Astrocyte of the cerebellum (primary cell): ENCODE measurements at regions not wholly inside any gene's neighbourhood (a gene's known extent, or its start where the extent isn't known, plus 50 kb on each side); places are given as distances from the start of the nearest gene placed in this dataset.

Source experiments
- DNase-seq: peaks from one replicate; pipeline ENCODE4 v3.0.0-alpha.2; 2011; ENCODE audit warnings: low read depth
- H3K4me3 ChIP-seq: 2 replicates; pipeline ENCODE4 v1.5.1; 2011; ENCODE audit warnings: mild to moderate bottlenecking, low read depth, low read length, moderate library complexity
- in situ Hi-C: cut with HindIII; loops from 2 replicates; pipeline ENCODE4 v1.10.0; 2017; ENCODE audit warnings: low sequenced_read_pairs
- TF ChIP-seq, protein P1 (sequence below): IDR thresholded peaks from 2 replicates; pipeline ENCODE4 v1.5.1; 2012; ENCODE audit warnings: low read length, low read depth, moderate library complexity, mild to moderate bottlenecking; ENCODE audit errors: missing control alignments

DNA sequence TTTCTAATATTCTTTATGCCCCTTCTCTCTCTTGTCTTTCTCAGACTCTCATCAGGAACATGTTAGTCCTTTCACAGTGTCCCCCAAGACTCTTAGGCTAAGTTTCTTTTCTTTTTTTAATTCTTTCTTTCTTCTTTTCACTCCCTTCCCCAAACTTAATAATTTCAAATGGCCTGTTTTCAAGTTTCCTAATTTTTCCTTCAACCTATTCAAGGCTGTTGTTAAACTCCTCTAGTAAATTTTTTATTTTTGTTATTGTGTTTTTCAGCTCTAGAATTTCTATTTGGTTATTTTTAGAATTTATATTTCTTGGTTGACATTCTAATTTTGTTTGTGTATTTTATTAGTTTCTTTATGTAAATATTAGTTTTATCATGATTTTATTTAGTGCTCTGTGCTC, 236.6 kb upstream of the GYPC start:
- H3K4me3 ChIP-seq: no peak overlapping the region
- no peak for DNase-seq
- in situ Hi-C loops: no loop called here
- TF ChIP-seq, protein P1, sequence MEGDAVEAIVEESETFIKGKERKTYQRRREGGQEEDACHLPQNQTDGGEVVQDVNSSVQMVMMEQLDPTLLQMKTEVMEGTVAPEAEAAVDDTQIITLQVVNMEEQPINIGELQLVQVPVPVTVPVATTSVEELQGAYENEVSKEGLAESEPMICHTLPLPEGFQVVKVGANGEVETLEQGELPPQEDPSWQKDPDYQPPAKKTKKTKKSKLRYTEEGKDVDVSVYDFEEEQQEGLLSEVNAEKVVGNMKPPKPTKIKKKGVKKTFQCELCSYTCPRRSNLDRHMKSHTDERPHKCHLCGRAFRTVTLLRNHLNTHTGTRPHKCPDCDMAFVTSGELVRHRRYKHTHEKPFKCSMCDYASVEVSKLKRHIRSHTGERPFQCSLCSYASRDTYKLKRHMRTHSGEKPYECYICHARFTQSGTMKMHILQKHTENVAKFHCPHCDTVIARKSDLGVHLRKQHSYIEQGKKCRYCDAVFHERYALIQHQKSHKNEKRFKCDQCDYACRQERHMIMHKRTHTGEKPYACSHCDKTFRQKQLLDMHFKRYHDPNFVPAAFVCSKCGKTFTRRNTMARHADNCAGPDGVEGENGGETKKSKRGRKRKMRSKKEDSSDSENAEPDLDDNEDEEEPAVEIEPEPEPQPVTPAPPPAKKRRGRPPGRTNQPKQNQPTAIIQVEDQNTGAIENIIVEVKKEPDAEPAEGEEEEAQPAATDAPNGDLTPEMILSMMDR: no peak

DNA sequence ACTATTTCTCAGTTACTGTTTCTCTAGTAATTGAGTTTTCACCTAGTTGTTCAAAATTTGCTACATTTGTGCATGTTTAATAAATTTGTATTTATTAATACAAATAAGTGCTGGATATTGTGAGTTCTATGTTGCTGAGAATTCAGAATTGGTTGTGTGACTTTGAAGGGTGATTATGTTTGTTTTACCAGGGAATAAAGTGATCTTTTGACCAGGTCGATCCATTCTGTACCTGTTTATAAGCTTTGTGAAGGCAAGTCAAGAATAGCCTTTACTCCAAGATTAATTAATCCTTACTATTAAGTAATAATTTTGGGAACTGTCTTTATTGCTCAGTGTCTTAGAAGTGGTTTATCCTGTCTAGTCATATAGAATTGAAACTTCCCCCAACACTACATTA, 230.0 kb upstream of the GYPC start:
- TF ChIP-seq, protein P1: no peak
- no peak overlapping the region for H3K4me3 ChIP-seq
- in situ Hi-C loops: no loop called here
- DNase-seq: no peak

DNA sequence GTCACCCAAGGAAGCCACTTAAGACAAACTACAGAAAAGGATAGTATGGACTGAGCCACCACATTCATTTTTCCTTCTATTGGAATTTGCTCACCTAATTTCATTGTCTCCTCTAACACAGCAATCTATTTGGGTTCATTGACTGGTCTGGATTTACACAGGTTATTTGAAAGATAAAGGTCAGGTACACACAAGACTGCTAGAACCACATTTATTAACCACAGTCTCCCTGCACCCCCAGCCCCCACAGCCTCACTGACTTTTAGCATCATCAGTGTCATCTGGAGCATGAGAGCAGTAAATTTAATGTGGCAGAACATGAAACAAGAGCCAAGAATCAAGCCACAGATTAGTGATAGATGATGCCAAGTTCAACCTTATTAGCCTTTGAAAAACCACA, 226.9 kb upstream of the GYPC start:
- DNase-seq: no peak
- TF ChIP-seq, protein P1: no peak
- in situ Hi-C loops: no loop called here
- no peak overlapping the region for H3K4me3 ChIP-seq

DNA sequence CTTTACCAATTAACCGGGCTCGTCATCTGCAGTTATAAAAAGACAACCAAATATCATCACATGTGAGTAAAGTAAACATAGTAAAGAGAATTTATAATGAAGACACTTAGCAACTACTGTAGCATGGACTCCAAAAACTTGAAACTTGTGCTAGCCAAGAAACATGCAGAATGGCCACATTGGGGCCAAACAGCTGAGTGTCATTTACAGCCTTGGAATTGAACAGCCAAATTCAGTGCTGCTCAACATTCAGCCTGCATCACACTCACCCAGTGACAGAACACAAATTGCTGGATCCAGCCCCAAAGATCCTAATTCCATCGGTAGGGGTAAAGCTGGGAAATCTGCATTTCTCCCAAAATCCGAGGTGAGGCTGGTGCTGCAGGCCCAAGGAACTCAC, 224.8 kb upstream of the GYPC start:
- TF ChIP-seq, protein P1: no peak
- no peak for DNase-seq
- in situ Hi-C loops: no loop called here
- no peak overlapping the region for H3K4me3 ChIP-seq

DNA sequence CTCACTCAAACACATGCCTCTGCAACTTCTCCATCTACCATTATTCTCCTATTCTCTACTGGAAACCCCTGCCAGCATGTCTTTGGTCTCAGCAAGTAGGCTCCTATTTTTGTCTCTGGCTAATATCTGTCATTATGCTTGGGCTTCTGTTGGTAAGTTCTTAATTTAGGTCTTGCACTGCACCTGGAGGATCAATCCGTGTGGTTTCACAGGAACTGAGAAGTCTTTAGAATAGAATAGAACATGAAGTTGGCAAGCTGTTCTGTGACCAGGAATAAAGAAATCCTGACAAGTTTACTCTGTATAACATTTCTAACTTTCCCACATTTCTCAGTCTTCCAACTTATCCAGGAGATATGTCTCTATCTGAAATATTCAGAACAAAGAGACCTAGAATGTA, 219.5 kb upstream of the GYPC start:
- H3K4me3 ChIP-seq: no peak overlapping the region
- TF ChIP-seq, protein P1: no peak
- in situ Hi-C loops: no loop called here
- no peak for DNase-seq

DNA sequence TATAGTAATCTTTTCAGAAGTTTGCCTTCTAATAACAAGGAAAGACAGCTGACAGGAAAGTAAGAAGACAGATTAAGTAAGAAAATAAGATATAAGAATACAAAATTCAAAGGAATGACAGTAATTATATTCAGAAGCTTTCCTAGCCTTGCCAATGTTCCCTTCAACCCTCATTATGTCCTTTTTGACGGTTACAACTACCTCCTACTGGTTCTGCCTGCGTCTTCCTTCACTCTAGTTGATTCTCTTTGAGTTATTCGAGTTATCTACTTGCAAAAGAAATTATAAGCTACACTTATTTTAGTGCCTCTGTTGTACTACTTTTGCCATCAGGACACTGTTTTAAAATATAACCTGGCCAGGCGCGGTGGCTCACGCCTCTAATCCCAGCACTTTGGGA, 218.9 kb upstream of the GYPC start:
- TF ChIP-seq, protein P1: no peak
- H3K4me3 ChIP-seq: no peak overlapping the region
- DNase-seq: no peak
- in situ Hi-C loops: no loop called here

DNA sequence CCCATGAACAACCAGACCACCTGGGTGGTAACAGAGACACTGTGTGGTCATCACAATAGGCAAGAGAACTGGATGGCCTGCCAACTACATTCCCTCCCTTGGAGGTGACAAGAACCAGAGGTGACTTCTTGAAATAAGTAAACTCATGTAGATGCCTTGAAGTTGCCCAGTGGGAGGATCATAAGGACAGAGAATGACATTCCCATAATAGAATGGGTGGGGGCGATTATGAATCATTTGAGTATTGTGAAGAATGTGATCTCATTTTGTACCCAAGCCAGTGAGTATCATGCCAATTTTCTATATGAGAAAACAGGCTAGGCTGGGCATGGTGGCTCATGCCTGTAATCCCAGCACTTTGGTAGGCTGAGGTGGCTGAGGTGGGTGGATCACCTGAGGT, 211.4 kb upstream of the GYPC start:
- no peak overlapping the region for H3K4me3 ChIP-seq
- TF ChIP-seq, protein P1: no peak
- DNase-seq: no peak
- in situ Hi-C loops: no loop called here
